IMR-90 (cell line): ENCODE measurements at regions not wholly inside any gene's neighbourhood (a gene's known extent, or its start where the extent isn't known, plus 50 kb on each side); places are given as distances from the start of the nearest gene placed in this dataset.

ENCODE experiments used
- ATAC-seq: fragments of 200-7000 bp; cut with Tn5 transposase; 2 replicates; pipeline ENCODE4 v1.9.1; 2020; ENCODE audit warnings: low read depth, mild to moderate bottlenecking, moderate library complexity
- BruUV-seq: library from RNA; stranded (reverse); fragments of 400-500 nt; replicated peaks from 2 replicates; lab custom pipeline; 2021; lab: Mats Ljungman, UMichigan
- CTCF ChIA-PET: fragments of 300-600 bp; formaldehyde crosslinking; extraction: SDS; loops from one replicate; lab custom pipeline; 2021; ENCODE audit warnings: antibody characterized with exemption; lab: Yijun Ruan, JAX
- POLR2A ChIA-PET: fragments of 300-600 bp; sonication (Branson Sonifier 250); formaldehyde crosslinking; loops from one replicate; lab custom pipeline; 2022; ENCODE audit warnings: antibody characterized with exemption; ENCODE audit not compliant: unreplicated experiment; lab: Charles Lee
- DNase-seq: peaks from one replicate; pipeline ENCODE4 v3.0.0; 2013
- H2AFZ ChIP-seq: replicated peaks from 2 replicates; pipeline ENCODE3; 2013; ENCODE audit warnings: low read length, mild to moderate bottlenecking; ENCODE audit not compliant: poor library complexity
- H2AK5ac ChIP-seq: 2 replicates; pipeline ENCODE4 v1.6.1; 2013; ENCODE audit warnings: low read depth, low read length, inconsistent platforms
- H2AK9ac ChIP-seq: replicated peaks from 2 replicates; pipeline ENCODE3; 2013; ENCODE audit warnings: mild to moderate bottlenecking, low read depth, low read length, moderate library complexity; ENCODE audit not compliant: poor library complexity
- H2BK120ac ChIP-seq: 2 replicates; pipeline ENCODE4 v1.6.1; 2013; ENCODE audit warnings: low read depth, low read length, inconsistent platforms
- H2BK15ac ChIP-seq: 3 replicates; pipeline ENCODE4 v1.6.1; 2013; ENCODE audit warnings: low read depth, low read length, inconsistent platforms
- H2BK20ac ChIP-seq: 2 replicates; pipeline ENCODE4 v1.6.1; 2013; ENCODE audit warnings: low read depth, mild to moderate bottlenecking, inconsistent platforms, low read length, moderate library complexity
- H2BK5ac ChIP-seq: 2 replicates; pipeline ENCODE4 v1.6.1; 2013; ENCODE audit warnings: mild to moderate bottlenecking, low read depth, low read length, inconsistent platforms; ENCODE audit not compliant: poor library complexity, severe bottlenecking
- H3K14ac ChIP-seq: replicated peaks from 2 replicates; pipeline ENCODE4 v1.6.1; 2013; ENCODE audit warnings: low read depth, low read length, inconsistent platforms
- H3K18ac ChIP-seq: 2 replicates; pipeline ENCODE4 v1.6.1; 2013; ENCODE audit warnings: low read depth, low read length, control low read depth
- H3K23ac ChIP-seq: 2 replicates; pipeline ENCODE4 v1.6.1; 2013; ENCODE audit warnings: low read depth, low read length, inconsistent platforms
- H3K27ac ChIP-seq: 2 replicates; pipeline ENCODE4 v1.5.1; 2013; ENCODE audit warnings: mild to moderate bottlenecking, control low read depth, low read length; ENCODE audit not compliant: insufficient read depth
- H3K27me3 ChIP-seq: 2 replicates; pipeline ENCODE4 v1.6.1; 2013; ENCODE audit warnings: low read length; ENCODE audit not compliant: control insufficient read depth, insufficient read depth
- H3K36me3 ChIP-seq: 2 replicates; pipeline ENCODE4 v1.6.1; 2013; ENCODE audit warnings: low read length, mixed read lengths; ENCODE audit not compliant: control insufficient read depth, insufficient read depth
- H3K4ac ChIP-seq: 2 replicates; pipeline ENCODE4 v1.6.1; 2013; ENCODE audit warnings: low read depth, low read length, inconsistent platforms
- H3K4me1 ChIP-seq: 2 replicates; pipeline ENCODE4 v1.6.1; 2013; ENCODE audit warnings: low read length, mixed read lengths; ENCODE audit not compliant: control insufficient read depth, insufficient read depth
- H3K4me2 ChIP-seq: 2 replicates; pipeline ENCODE4 v1.6.1; 2013; ENCODE audit warnings: low read depth, mild to moderate bottlenecking, control low read depth, low read length, moderate library complexity
- H3K4me3 ChIP-seq: 2 replicates; pipeline ENCODE4 v1.5.1; 2013; ENCODE audit warnings: low read depth, mild to moderate bottlenecking, control low read depth, low read length, moderate library complexity; ENCODE audit not compliant: insufficient read depth
- H3K56ac ChIP-seq: 2 replicates; pipeline ENCODE4 v1.6.1; 2013; ENCODE audit warnings: low read length, inconsistent platforms; ENCODE audit not compliant: insufficient read depth; ENCODE audit errors: extremely low read depth
- H3K79me1 ChIP-seq, 2 experiments: 2 replicates each; pipeline ENCODE4 v1.6.1; 2013; ENCODE audit warnings: low read length in 2 of 2, inconsistent platforms in 1 of 2, low read depth in 1 of 2
- H3K9ac ChIP-seq: 2 replicates; pipeline ENCODE4 v1.6.1; 2013; ENCODE audit warnings: low read depth, low read length, control low read depth
- H3K9me1 ChIP-seq: 2 replicates; pipeline ENCODE4 v1.6.1; 2013; ENCODE audit warnings: low read length, inconsistent platforms; ENCODE audit not compliant: insufficient read depth
- H3K9me3 ChIP-seq: 2 replicates; pipeline ENCODE4 v1.6.1; 2013; ENCODE audit warnings: low read length; ENCODE audit not compliant: control insufficient read depth, insufficient read depth
- H4K20me1 ChIP-seq: 2 replicates; pipeline ENCODE4 v1.6.1; 2013; ENCODE audit warnings: low read length, inconsistent platforms; ENCODE audit not compliant: insufficient read depth
- H4K5ac ChIP-seq: 2 replicates; pipeline ENCODE4 v1.6.1; 2013; ENCODE audit warnings: mild to moderate bottlenecking, low read depth, low read length, control low read depth
- H4K8ac ChIP-seq, 2 experiments: 2 replicates each; pipeline ENCODE4 v1.6.1; 2013; ENCODE audit warnings: low read depth in 2 of 2, low read length in 2 of 2, control low read depth in 1 of 2, inconsistent platforms in 1 of 2
- H4K91ac ChIP-seq: 2 replicates; pipeline ENCODE4 v1.6.1; 2013; ENCODE audit warnings: low read depth, low read length, inconsistent platforms; ENCODE audit not compliant: insufficient read depth
- FOS ChIP-seq: fragments of 150-350 bp; IDR thresholded peaks from 2 replicates; pipeline ENCODE4 v1.6.1; 2016; ENCODE audit warnings: low read depth, low read length
- MAFK ChIP-seq: IDR thresholded peaks from 2 replicates; pipeline ENCODE4 v1.6.1; 2012; ENCODE audit warnings: low read depth, low read length, improper control_type of control experiment
- POLR2A ChIP-seq: IDR thresholded peaks from 2 replicates; pipeline ENCODE4 v1.6.1; 2012; ENCODE audit warnings: mild to moderate bottlenecking, low read depth, low read length
- WGBS, 2 experiments: methylation state at CpG; one replicate each; pipeline versions ENCODE4 v1.1.5 to v1.1.7; 2013; ENCODE audit warnings: missing lambda C conversion rate in 2 of 2; ENCODE audit not compliant: insufficient read length in 1 of 2; ENCODE audit errors: extremely low coverage in 2 of 2; 5-methylcytosine and 5-hydroxymethylcytosine counted together
- dilution Hi-C: fragments of 300-500 bp; cut with HindIII; formaldehyde crosslinking; loops from one replicate; pipeline ENCODE4 v1.14.3; 2018; ENCODE audit warnings: low sequenced_read_pairs; ENCODE audit not compliant: unreplicated experiment
- in situ Hi-C: fragments of 300-500 bp; cut with MboI; formaldehyde crosslinking; loops from 3 replicates; pipeline ENCODE4 v1.14.3; 2019; ENCODE audit warnings: low sequenced_read_pairs, inconsistent platforms, mixed read lengths
- intact Hi-C: fragments of 100-400 bp; cut with micrococcal nuclease; formaldehyde crosslinking; loops from 2 replicates; pipeline ENCODE4 v1.10.0; 2022
- TF ChIP-seq, protein P1 (sequence below): fragments of 150-350 bp; IDR thresholded peaks from 2 replicates; pipeline ENCODE4 v1.6.1; 2016; ENCODE audit warnings: low read depth, mild to moderate bottlenecking, low read length, moderate library complexity, borderline replicate concordance

DNA sequence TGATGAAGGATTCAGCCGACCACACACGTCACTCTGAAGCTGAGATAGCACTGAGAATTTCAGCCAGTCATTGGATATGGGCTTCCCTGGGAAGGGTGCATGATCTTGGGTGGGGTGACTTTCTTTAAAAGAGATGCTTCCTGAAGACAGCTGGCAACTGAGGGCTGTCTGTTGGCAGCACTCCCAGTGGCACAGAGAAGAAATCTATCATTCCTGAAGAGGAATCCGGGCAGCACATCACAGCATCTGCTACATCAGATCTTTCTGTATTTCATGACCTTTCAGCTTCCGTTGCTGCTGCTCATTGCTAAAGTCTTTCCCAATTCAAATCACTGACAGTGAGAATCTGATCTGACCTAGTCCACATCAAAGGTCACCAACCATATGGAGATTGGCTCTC lies 193.8 kb upstream of the RBPJ start:
- H3K56ac ChIP-seq, result no peak overlapping the region
- H3K18ac ChIP-seq, result no peak overlapping the region
- no peak overlapping the region for H3K4ac ChIP-seq
- BruUV-seq, result no TSS peak
- no peaks in the 10 kb centered on the region for H3K27me3 ChIP-seq
- no peak overlapping the region for H3K23ac ChIP-seq
- no peak overlapping the region for H3K9ac ChIP-seq
- H4K8ac ChIP-seq, result no peak overlapping the region
- H2AFZ ChIP-seq, result no peak overlapping the region
- no peaks in the 10 kb centered on the region for H3K9me3 ChIP-seq
- no peak overlapping the region for H2BK5ac ChIP-seq
- TF ChIP-seq MAFK (no peak), POLR2A (no peak), FOS (no peak)
- TF ChIP-seq, protein P1, sequence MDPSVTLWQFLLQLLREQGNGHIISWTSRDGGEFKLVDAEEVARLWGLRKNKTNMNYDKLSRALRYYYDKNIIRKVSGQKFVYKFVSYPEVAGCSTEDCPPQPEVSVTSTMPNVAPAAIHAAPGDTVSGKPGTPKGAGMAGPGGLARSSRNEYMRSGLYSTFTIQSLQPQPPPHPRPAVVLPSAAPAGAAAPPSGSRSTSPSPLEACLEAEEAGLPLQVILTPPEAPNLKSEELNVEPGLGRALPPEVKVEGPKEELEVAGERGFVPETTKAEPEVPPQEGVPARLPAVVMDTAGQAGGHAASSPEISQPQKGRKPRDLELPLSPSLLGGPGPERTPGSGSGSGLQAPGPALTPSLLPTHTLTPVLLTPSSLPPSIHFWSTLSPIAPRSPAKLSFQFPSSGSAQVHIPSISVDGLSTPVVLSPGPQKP, result no peak
- no peak overlapping the region for H3K4me3 ChIP-seq
- no peak overlapping the region for H2BK20ac ChIP-seq
- no peaks in the 10 kb centered on the region for H3K4me1 ChIP-seq
- intact Hi-C loops, result no loop called here
- no peak overlapping the region for H4K91ac ChIP-seq
- H3K14ac ChIP-seq, result no peak overlapping the region
- H4K5ac ChIP-seq, result no peak overlapping the region
- ChIA-PET CTCF (no interaction called here), POLR2A (no interaction called here)
- H2BK120ac ChIP-seq, result no peak overlapping the region
- no peak overlapping the region for H2BK15ac ChIP-seq
- ATAC-seq (no peak), DNase-seq (no peak)
- no peaks in the 10 kb centered on the region for H3K36me3 ChIP-seq
- H3K79me1 ChIP-seq, result no peaks in the 10 kb centered on the region
- WGBS, 2 experiments, result 81% methylated on average over 3 of the region's 4 CpGs; no CpG with 5 or more reads in 1 of the 2 experiments
- in situ Hi-C loops, result no loop called here
- no peak overlapping the region for H3K4me2 ChIP-seq
- H4K20me1 ChIP-seq, result no peaks in the 10 kb centered on the region
- no peak overlapping the region for H3K27ac ChIP-seq
- no peak overlapping the region; the same call in 1 of the 2 replicates for H2AK5ac ChIP-seq
- H2AK9ac ChIP-seq, result no peak overlapping the region
- dilution Hi-C loops, result no loop called here
- H3K9me1 ChIP-seq, result 0 out of 2 replicates have a peak, but pooled peaks cover 7% of the 10 kb centered on the region
